Psoas muscle (tissue), 7 donors: ENCODE measurements at regions not wholly inside any gene's neighbourhood (a gene's known extent, or its start where the extent isn't known, plus 50 kb on each side); places are given as distances from the start of the nearest gene placed in this dataset.

Experiments used
- ATAC-seq, 4 donors: fragments of 200-7000 bp; cut with Tn5 transposase; one replicate each; pipeline ENCODE4 v1.9.1; 2020; ENCODE audit warnings: moderate library complexity in 3 of 4, mild to moderate bottlenecking in 2 of 4
- DNase-seq, 2 donors: peaks; one replicate each; pipeline ENCODE4 v3.0.0-alpha.2; 2020
- H3K27ac ChIP-seq: fragments of 200-600 bp; one replicate; pipeline ENCODE4 v1.8.0; 2022
- H3K27me3 ChIP-seq, 3 donors: fragments of 200-600 bp in 1 of 3; one replicate each; pipeline versions ENCODE4 v1.6.1 to v1.8.0; 2013 to 2022; ENCODE audit warnings: low read length in 2 of 3, mild to moderate bottlenecking in 2 of 3, moderate library complexity in 1 of 3; ENCODE audit not compliant: insufficient read depth in 3 of 3
- H3K36me3 ChIP-seq, 2 donors: fragments of 200-600 bp in 1 of 2; one replicate each; pipeline versions ENCODE4 v1.6.1 to v1.8.0; 2013 to 2022; ENCODE audit warnings: low read depth in 1 of 2, mild to moderate bottlenecking in 1 of 2, moderate library complexity in 1 of 2; ENCODE audit not compliant: insufficient read depth in 1 of 2
- H3K4me1 ChIP-seq: fragments of 200-600 bp; one replicate; pipeline ENCODE4 v1.8.0; 2022
- H3K4me3 ChIP-seq: fragments of 200-600 bp; one replicate; pipeline ENCODE4 v1.8.0; 2022; ENCODE audit warnings: mild to moderate bottlenecking
- H3K9me3 ChIP-seq: fragments of 200-600 bp; one replicate; pipeline ENCODE4 v1.8.0; 2022
- WGBS, 3 donors: extraction: QIAGEN DNeasy Blood & Tissue Kit; methylation state at CpG; one replicate each; pipeline versions ENCODE4 v1.1.6 to v1.1.7; 2013; 5-methylcytosine and 5-hydroxymethylcytosine counted together
- intact Hi-C, 2 donors: fragments of 100-400 bp; cut with DNase I; formaldehyde crosslinking; loops; one replicate each; pipeline versions ENCODE4 v1.11.0 to v1.14.2; 2022
- TF ChIP-seq, protein P1 (sequence below): fragments of 200-600 bp; IDR thresholded peaks from one replicate; pipeline ENCODE4 v1.8.0; 2022; ENCODE audit warnings: antibody characterized with exemption
- donor health status: healthy with polysubstance abuse.
- donor health status: DM: no; HTN: no; CAD: no; lungs with moderate emphysema.
- donor health status: Bipolar disorder and iron deficiency.
- donor health status: healthy.
- donor health status: DM: yes; HTN: yes; CAD: no.
- donor health status: DM: no; HTN: no; CAD: no.
- donor health status: DM: yes; HTN: yes; CAD: no.

DNA sequence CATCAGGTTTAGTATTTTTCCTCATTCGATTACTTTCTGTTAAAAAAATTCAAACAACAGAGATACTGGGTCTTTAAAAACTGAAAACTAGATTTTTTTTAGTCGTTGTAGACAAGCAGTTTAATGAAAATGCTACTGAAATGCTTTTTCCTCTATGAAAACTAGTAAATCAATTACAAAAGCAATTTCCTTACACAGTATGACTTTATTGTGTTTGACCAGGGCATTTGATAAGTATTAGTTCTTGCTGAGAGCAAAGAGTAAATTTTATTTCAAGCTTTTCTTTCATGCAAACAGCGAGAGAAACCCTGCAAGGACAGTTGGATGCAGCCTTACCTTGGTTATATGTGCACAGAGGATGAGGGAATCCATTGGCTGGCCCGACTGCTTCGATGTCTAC lies 308.5 kb downstream of the MAT2B start:
- Histone ChIP-seq H3K36me3 (no peaks in the 10 kb centered on the region), H3K9me3 (peaks cover 7% of the 10 kb centered on the region), H3K4me3 (no peak overlapping the region), H3K27ac (no peak overlapping the region), H3K4me1 (no peaks in the 10 kb centered on the region), H3K27me3 (no peaks in the 10 kb centered on the region)
- TF ChIP-seq, protein P1, sequence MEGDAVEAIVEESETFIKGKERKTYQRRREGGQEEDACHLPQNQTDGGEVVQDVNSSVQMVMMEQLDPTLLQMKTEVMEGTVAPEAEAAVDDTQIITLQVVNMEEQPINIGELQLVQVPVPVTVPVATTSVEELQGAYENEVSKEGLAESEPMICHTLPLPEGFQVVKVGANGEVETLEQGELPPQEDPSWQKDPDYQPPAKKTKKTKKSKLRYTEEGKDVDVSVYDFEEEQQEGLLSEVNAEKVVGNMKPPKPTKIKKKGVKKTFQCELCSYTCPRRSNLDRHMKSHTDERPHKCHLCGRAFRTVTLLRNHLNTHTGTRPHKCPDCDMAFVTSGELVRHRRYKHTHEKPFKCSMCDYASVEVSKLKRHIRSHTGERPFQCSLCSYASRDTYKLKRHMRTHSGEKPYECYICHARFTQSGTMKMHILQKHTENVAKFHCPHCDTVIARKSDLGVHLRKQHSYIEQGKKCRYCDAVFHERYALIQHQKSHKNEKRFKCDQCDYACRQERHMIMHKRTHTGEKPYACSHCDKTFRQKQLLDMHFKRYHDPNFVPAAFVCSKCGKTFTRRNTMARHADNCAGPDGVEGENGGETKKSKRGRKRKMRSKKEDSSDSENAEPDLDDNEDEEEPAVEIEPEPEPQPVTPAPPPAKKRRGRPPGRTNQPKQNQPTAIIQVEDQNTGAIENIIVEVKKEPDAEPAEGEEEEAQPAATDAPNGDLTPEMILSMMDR: no peak
- intact Hi-C loops: no loop called here
- ATAC-seq: no peak
- 74 to 81% (median 77%) methylated on average over 5 of the region's 5 CpGs for WGBS, 3 donors
- no peak for DNase-seq

DNA sequence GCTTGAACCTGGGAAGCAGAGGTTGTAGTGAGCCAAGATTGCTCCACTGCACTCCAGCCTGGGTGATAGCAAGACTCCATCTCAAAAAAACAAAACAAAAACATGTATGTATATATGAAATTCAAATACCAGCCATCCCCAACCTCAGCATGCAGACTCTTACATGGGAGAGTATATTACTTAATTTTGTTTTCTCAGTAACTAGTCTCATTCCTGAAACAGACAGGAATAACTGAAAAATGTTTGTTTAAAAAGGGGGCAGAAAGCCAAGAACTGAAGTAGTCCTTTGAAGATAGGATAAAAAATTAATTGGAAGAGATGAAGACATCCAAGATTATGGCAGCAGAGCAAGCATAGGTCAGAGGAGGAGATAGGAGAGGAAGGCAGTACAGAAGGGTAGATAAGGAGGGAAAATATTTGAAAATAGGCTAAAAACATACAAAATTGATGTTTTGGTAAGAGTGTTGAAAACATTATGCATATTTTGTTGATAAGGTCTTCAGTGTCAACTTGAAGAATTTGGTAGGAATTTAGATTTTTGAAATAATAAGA lies 309.9 kb downstream of the MAT2B start:
- DNase-seq (no peak), ATAC-seq (no peak)
- no peaks in the 10 kb centered on the region for H3K36me3 ChIP-seq
- no peak overlapping the region for H3K4me3 ChIP-seq
- no peak overlapping the region for H3K27ac ChIP-seq
- peaks cover 7% of the 10 kb centered on the region for H3K9me3 ChIP-seq
- TF ChIP-seq, protein P1: no peak
- intact Hi-C loops: no loop called here
- H3K27me3 ChIP-seq: no peaks in the 10 kb centered on the region
- H3K4me1 ChIP-seq: no peaks in the 10 kb centered on the region

DNA sequence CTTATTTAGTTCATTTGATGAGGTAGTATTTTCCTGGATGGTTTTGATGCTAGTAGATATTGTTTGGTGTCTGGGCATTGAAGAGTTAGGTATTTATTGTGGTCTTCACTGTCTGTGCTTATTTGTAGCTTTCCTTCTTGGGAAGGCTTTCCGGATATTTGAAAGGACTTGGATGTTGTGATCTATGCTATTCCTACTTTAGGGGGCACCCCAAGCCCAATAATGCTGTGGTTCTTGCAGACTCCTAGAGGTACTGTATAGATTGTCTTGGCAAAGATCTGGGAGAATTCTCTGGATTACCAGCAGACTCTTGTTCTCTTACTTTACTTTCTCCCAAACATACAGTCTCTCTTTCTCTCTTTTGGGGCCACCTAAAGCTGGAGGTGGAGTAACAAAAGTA lies 315.7 kb downstream of the MAT2B start:
- ATAC-seq (no peak), DNase-seq (no peak)
- H3K36me3 ChIP-seq: no peaks in the 10 kb centered on the region
- peaks cover 7% of the 10 kb centered on the region for H3K9me3 ChIP-seq
- no peaks in the 10 kb centered on the region for H3K27me3 ChIP-seq
- H3K4me3 ChIP-seq: no peak overlapping the region
- H3K4me1 ChIP-seq: no peaks in the 10 kb centered on the region
- WGBS, 3 donors: 83 to 96% (median 92%) methylated on average over 1 of the region's 1 CpG
- intact Hi-C loops: no loop called here
- TF ChIP-seq, protein P1: no peak
- no peak overlapping the region for H3K27ac ChIP-seq

- ATAC-seq: no peak
- 72 to 79% (median 74%) methylated on average over 4 of the region's 4 CpGs for WGBS, 3 donors
- Histone ChIP-seq H3K4me1 (no peaks in the 10 kb centered on the region), H3K27ac (no peak overlapping the region), H3K4me3 (no peak overlapping the region), H3K27me3 (no peaks in the 10 kb centered on the region), H3K36me3 (no peaks in the 10 kb centered on the region), H3K9me3 (no peaks in the 10 kb centered on the region)
- TF ChIP-seq, protein P1: no peak
- no peak for DNase-seq
- intact Hi-C loops: no loop called here
Observed at GRCh38 chr5:163822548-163822947, 317.1 kb downstream of the MAT2B start.

- ATAC-seq (no peak), DNase-seq (no peak)
- Histone ChIP-seq H3K4me3 (no peak overlapping the region), H3K9me3 (no peaks in the 10 kb centered on the region), H3K36me3 (no peaks in the 10 kb centered on the region), H3K27ac (no peak overlapping the region), H3K27me3 (no peaks in the 10 kb centered on the region), H3K4me1 (no peaks in the 10 kb centered on the region)
- intact Hi-C loops: no loop called here
- WGBS, 3 donors: 53 to 74% (median 59%) methylated on average over 1 of the region's 1 CpG
- TF ChIP-seq, protein P1: no peak
Observed at GRCh38 chr5:163825661-163826060, 320.2 kb downstream of the MAT2B start.
